Naive thymus-derived CD8-positive, alpha-beta T cell (primary cell): ENCODE measurements at regions not wholly inside any gene's neighbourhood (a gene's known extent, or its start where the extent isn't known, plus 50 kb on each side); places are given as distances from the start of the nearest gene placed in this dataset.
"Not testable (repeated sequence)": the region's sequence is repeated elsewhere in the genome, so short reads cannot be mapped to it uniquely, and the experiment has no call there.

ENCODE experiments used
- ATAC-seq, 2 donors: fragments of 150-1000 bp; cut with Tn5 transposase in 1 of 2; sonication (Bioruptor Pico), chemical (Tn5 transposase) in 1 of 2; 1 replicate in 1 of 2; 2 replicates in 1 of 2; pipeline ENCODE4 v1.10.0; 2021; ENCODE audit warnings: mild to moderate bottlenecking in 2 of 2, moderate library complexity in 2 of 2
- POLR2A ChIA-PET: fragments of 350-600 bp; sonication (Branson Sonifier 250); formaldehyde crosslinking; loops from one replicate; lab custom pipeline; 2021; ENCODE audit warnings: antibody characterized with exemption; lab: Charles Lee
- DNase-seq, 10 donors: peaks; one replicate each; pipeline versions ENCODE4 v3.0.0 to v3.0.0-alpha.2; 2020 to 2022
- H3K27ac Mint-ChIP-seq, 10 donors: one replicate each; pipeline ENCODE4 v1.8.0; 2020 to 2022; ENCODE audit warnings: mild to moderate bottlenecking in 10 of 10, mixed read lengths in 10 of 10, moderate library complexity in 4 of 10, inconsistent platforms in 1 of 10
- H3K27me3 Mint-ChIP-seq, 5 donors: one replicate each; pipeline ENCODE4 v1.8.0; 2021 to 2022; ENCODE audit warnings: mixed read lengths in 5 of 5
- H3K36me3 Mint-ChIP-seq, 3 donors: one replicate each; pipeline ENCODE4 v1.8.0; 2020 to 2022; ENCODE audit warnings: mixed read lengths in 3 of 3, mild to moderate bottlenecking in 2 of 3, inconsistent platforms in 1 of 3
- H3K4me1 Mint-ChIP-seq, 4 donors: one replicate each; pipeline ENCODE4 v1.8.0; 2021 to 2022; ENCODE audit warnings: mixed read lengths in 4 of 4
- H3K4me3 Mint-ChIP-seq, 10 donors: one replicate each; pipeline ENCODE4 v1.8.0; 2020 to 2022; ENCODE audit warnings: mild to moderate bottlenecking in 10 of 10, mixed read lengths in 10 of 10, moderate library complexity in 6 of 10, inconsistent platforms in 1 of 10
- H3K9me3 Mint-ChIP-seq, 9 donors: one replicate each; pipeline ENCODE4 v1.8.0; 2020 to 2022; ENCODE audit warnings: mixed read lengths in 9 of 9, mild to moderate bottlenecking in 3 of 9, inconsistent platforms in 1 of 9, moderate library complexity in 1 of 9

GRCh38 chr6:139448998-139449610 is 74.7 kb upstream of the CITED2 start:
- no peak for ATAC-seq
- Mint-ChIP-seq H3K4me1 (no peaks in the 10 kb centered on the region), H3K9me3 (no peaks in the 10 kb centered on the region), H3K36me3 (no peaks in the 10 kb centered on the region), H3K27me3 (peaks cover 0 to 2% (median 0%) of the 10 kb centered on the region in 5 donors), H3K4me3 (no peak overlapping the region), H3K27ac (no peak overlapping the region)
- POLR2A ChIA-PET: interaction anchor here (0.6 kb wide), 1 partner anchor 70 kb away, joined by 3 read pairs; no protein-coding TSS in a partner anchor
- DNase-seq: no peak

- Mint-ChIP-seq H3K36me3 (no peaks in the 10 kb centered on the region), H3K9me3 (no peaks in the 10 kb centered on the region), H3K4me1 (no peaks in the 10 kb centered on the region), H3K4me3 (no peak overlapping the region), H3K27me3 (peaks cover 0 to 2% (median 0%) of the 10 kb centered on the region in 5 donors), H3K27ac (no peak overlapping the region)
- POLR2A ChIA-PET: no interaction called here
- DNase-seq (no peak), ATAC-seq (no peak)
Measured at GRCh38 chr6:139448051-139448649, 73.7 kb upstream of the CITED2 start.

- no peaks in the 10 kb centered on the region for H3K36me3 Mint-ChIP-seq
Measured at GRCh38 chr6:139447656-139447975, 73.2 kb upstream of the CITED2 start.

GRCh38 chr6:139446768-139447655 is 72.6 kb upstream of the CITED2 start:
- Mint-ChIP-seq H3K4me3 (no peak overlapping the region), H3K9me3 (no peaks in the 10 kb centered on the region), H3K36me3 (no peaks in the 10 kb centered on the region), H3K27ac (no peak overlapping the region), H3K27me3 (peaks cover 0 to 2% (median 0%) of the 10 kb centered on the region in 5 donors), H3K4me1 (peaks cover 0 to 5% (median 2%) of the 10 kb centered on the region in 4 donors)
- POLR2A ChIA-PET: no interaction called here
- DNase-seq (no peak), ATAC-seq (no peak)

More at GRCh38 chr6:139447656-139447975, 73.2 kb upstream of the CITED2 start:
- no peak for ATAC-seq
- H3K27ac Mint-ChIP-seq: no peak overlapping the region
- no peak overlapping the region for H3K4me3 Mint-ChIP-seq
- no peak for DNase-seq
- peaks cover 0 to 2% (median 0%) of the 10 kb centered on the region in 5 donors for H3K27me3 Mint-ChIP-seq
- POLR2A ChIA-PET: no interaction called here
- H3K4me1 Mint-ChIP-seq: no peaks in the 10 kb centered on the region
- H3K9me3 Mint-ChIP-seq: no peaks in the 10 kb centered on the region

GRCh38 chr6:139446138-139446715 is 71.8 kb upstream of the CITED2 start:
- H3K36me3 Mint-ChIP-seq: no peaks in the 10 kb centered on the region
- no peak for DNase-seq
- no peaks in the 10 kb centered on the region for H3K9me3 Mint-ChIP-seq
- H3K27me3 Mint-ChIP-seq: peaks cover 0 to 2% (median 0%) of the 10 kb centered on the region in 5 donors
- H3K27ac Mint-ChIP-seq: no peak overlapping the region
- peaks cover 0 to 6% (median 3%) of the 10 kb centered on the region in 4 donors for H3K4me1 Mint-ChIP-seq
- no peak for ATAC-seq
- POLR2A ChIA-PET: no interaction called here
- H3K4me3 Mint-ChIP-seq: no peak overlapping the region

- H3K27ac Mint-ChIP-seq, H3K9me3 Mint-ChIP-seq, H3K27me3 Mint-ChIP-seq, DNase-seq, H3K36me3 Mint-ChIP-seq, H3K4me1 Mint-ChIP-seq, ATAC-seq, POLR2A ChIA-PET, H3K4me3 Mint-ChIP-seq: not testable (repeated sequence)
Measured at GRCh38 chr6:139444273-139444787, 69.9 kb upstream of the CITED2 start.

GRCh38 chr6:139443231-139444112 is 69.0 kb upstream of the CITED2 start:
- no peak overlapping the region for H3K27ac Mint-ChIP-seq
- no peaks in the 10 kb centered on the region for H3K9me3 Mint-ChIP-seq
- POLR2A ChIA-PET: no interaction called here
- ATAC-seq (no peak), DNase-seq (no peak)
- H3K4me3 Mint-ChIP-seq: no peak overlapping the region
- H3K27me3 Mint-ChIP-seq: peaks cover 0 to 7% (median 0%) of the 10 kb centered on the region in 5 donors
- peaks cover 0 to 6% (median 3%) of the 10 kb centered on the region in 4 donors for H3K4me1 Mint-ChIP-seq
- H3K36me3 Mint-ChIP-seq: no peaks in the 10 kb centered on the region

GRCh38 chr6:139442188-139442671 is 67.8 kb upstream of the CITED2 start:
- ATAC-seq (no peak), DNase-seq (no peak)
- Mint-ChIP-seq H3K27me3 (peaks cover 0 to 9% (median 0%) of the 10 kb centered on the region in 5 donors), H3K27ac (peak overlapping the region in 2 of 10 donors; percentile 5 to 26), H3K4me3 (no peak overlapping the region), H3K4me1 (peaks cover 0 to 6% (median 3%) of the 10 kb centered on the region in 4 donors), H3K9me3 (no peaks in the 10 kb centered on the region), H3K36me3 (no peaks in the 10 kb centered on the region)
- POLR2A ChIA-PET: no interaction called here

GRCh38 chr6:139439349-139439748 is 64.9 kb upstream of the CITED2 start:
- DNase-seq: no peak
- Mint-ChIP-seq H3K36me3 (no peaks in the 10 kb centered on the region), H3K4me3 (no peak overlapping the region), H3K9me3 (no peaks in the 10 kb centered on the region), H3K27ac (no peak overlapping the region), H3K27me3 (peaks cover 0 to 9% (median 0%) of the 10 kb centered on the region in 5 donors), H3K4me1 (peaks cover 0 to 6% (median 3%) of the 10 kb centered on the region in 4 donors)
- POLR2A ChIA-PET: no interaction called here
- no peak for ATAC-seq

- DNase-seq (no peak), ATAC-seq (no peak)
- Mint-ChIP-seq H3K4me1 (peaks cover 0 to 6% (median 3%) of the 10 kb centered on the region in 4 donors), H3K36me3 (no peaks in the 10 kb centered on the region), H3K27me3 (peaks cover 0 to 9% (median 0%) of the 10 kb centered on the region in 5 donors), H3K27ac (no peak overlapping the region), H3K4me3 (no peak overlapping the region), H3K9me3 (no peaks in the 10 kb centered on the region)
- POLR2A ChIA-PET: no interaction called here
Measured at GRCh38 chr6:139438775-139439174, 64.3 kb upstream of the CITED2 start.

GRCh38 chr6:139436957-139437348 is 62.5 kb upstream of the CITED2 start:
- H3K4me3 Mint-ChIP-seq: no peak overlapping the region
- H3K36me3 Mint-ChIP-seq: peaks cover 0 to 6% (median 0%) of the 10 kb centered on the region in 3 donors
- peaks cover 0 to 7% (median 5%) of the 10 kb centered on the region in 9 donors for H3K9me3 Mint-ChIP-seq
- DNase-seq (no peak), ATAC-seq (no peak)
- peaks cover 0 to 6% (median 3%) of the 10 kb centered on the region in 4 donors for H3K4me1 Mint-ChIP-seq
- POLR2A ChIA-PET: no interaction called here
- H3K27me3 Mint-ChIP-seq: peaks cover 0 to 9% (median 0%) of the 10 kb centered on the region in 5 donors
- H3K27ac Mint-ChIP-seq: peak overlapping the region in 1 of 10 donors; percentile 53
